GM23338 (cell line): ENCODE measurements at regions not wholly inside any gene's neighbourhood (a gene's known extent, or its start where the extent isn't known, plus 50 kb on each side); places are given as distances from the start of the nearest gene placed in this dataset.

Experiments
- ATAC-seq: fragments of 200-7000 bp; cut with Tn5 transposase; 3 replicates; pipeline ENCODE4 v1.9.1; 2020
- DNase-seq: peaks from one replicate; pipeline ENCODE4 v3.0.0-alpha.2; 2015; ENCODE audit warnings: low spot score
- H2AFZ ChIP-seq: fragments of 200-600 bp; sonication (generic); 2 replicates; pipeline ENCODE4 v1.8.0; 2016; ENCODE audit warnings: antibody characterized with exemption, mild to moderate bottlenecking, moderate library complexity
- H3F3A ChIP-seq: fragments of 200-600 bp; sonication (generic); replicated peaks from 2 replicates; pipeline ENCODE4 v1.8.0; 2017; ENCODE audit warnings: antibody characterized with exemption, mixed run types, low read depth
- H3K27ac ChIP-seq: fragments of 200-600 bp; sonication (generic); 2 replicates; pipeline ENCODE4 v1.6.1; 2016; ENCODE audit warnings: low read depth
- H3K27me3 ChIP-seq: fragments of 200-600 bp; sonication (generic); 2 replicates; pipeline ENCODE4 v1.8.0; 2016; ENCODE audit warnings: mild to moderate bottlenecking, mixed run types, moderate library complexity; ENCODE audit not compliant: insufficient read depth
- H3K36me3 ChIP-seq: fragments of 200-600 bp; sonication (generic); 2 replicates; pipeline ENCODE4 v1.8.0; 2016; ENCODE audit warnings: mild to moderate bottlenecking; ENCODE audit not compliant: insufficient read depth
- H3K4me1 ChIP-seq: fragments of 200-600 bp; sonication (generic); 2 replicates; pipeline ENCODE4 v1.8.0; 2016; ENCODE audit warnings: mild to moderate bottlenecking, moderate library complexity; ENCODE audit not compliant: insufficient read depth
- H3K4me2 ChIP-seq: fragments of 200-600 bp; sonication (generic); 2 replicates; pipeline ENCODE4 v1.7.1; 2017; ENCODE audit warnings: mixed run types
- H3K4me3 ChIP-seq: fragments of 200-600 bp; sonication (generic); 2 replicates; pipeline ENCODE4 v1.6.1; 2016; ENCODE audit warnings: mixed run types
- H3K79me2 ChIP-seq: fragments of 200-600 bp; sonication (generic); replicated peaks from 2 replicates; pipeline ENCODE4 v1.8.0; 2017; ENCODE audit warnings: mild to moderate bottlenecking; ENCODE audit not compliant: insufficient read depth
- H3K9me2 ChIP-seq: fragments of 200-600 bp; sonication (generic); 2 replicates; pipeline ENCODE4 v1.8.0; 2017; ENCODE audit not compliant: insufficient read depth
- H4K20me1 ChIP-seq: fragments of 200-600 bp; sonication (generic); replicated peaks from 2 replicates; pipeline ENCODE4 v1.8.0; 2017; ENCODE audit warnings: mild to moderate bottlenecking; ENCODE audit not compliant: insufficient read depth
- H3K27ac Mint-ChIP-seq: 2 replicates; pipeline ENCODE4 v1.8.0; 2020; ENCODE audit warnings: inconsistent platforms, mild to moderate bottlenecking, moderate library complexity, mixed read lengths
- H3K27me3 Mint-ChIP-seq: 3 replicates; pipeline ENCODE4 v1.8.0; 2022; ENCODE audit warnings: low read depth, mild to moderate bottlenecking, moderate library complexity, mixed read lengths, inconsistent platforms; ENCODE audit not compliant: insufficient read depth, poor library complexity
- H3K36me3 Mint-ChIP-seq: 3 replicates; pipeline ENCODE4 v1.8.0; 2021; ENCODE audit warnings: low read depth, mild to moderate bottlenecking, inconsistent platforms, moderate library complexity, mixed read lengths
- H3K4me1 Mint-ChIP-seq: 3 replicates; pipeline ENCODE4 v1.8.0; 2020; ENCODE audit warnings: mild to moderate bottlenecking, inconsistent platforms, mixed read lengths
- H3K4me3 Mint-ChIP-seq: 3 replicates; pipeline ENCODE4 v1.8.0; 2021; ENCODE audit warnings: moderate library complexity, mild to moderate bottlenecking, inconsistent platforms, mixed read lengths
- H3K9me3 Mint-ChIP-seq: 3 replicates; pipeline ENCODE4 v1.8.0; 2020; ENCODE audit warnings: moderate library complexity, mild to moderate bottlenecking, inconsistent platforms, mixed read lengths
- CREB1 ChIP-seq: fragments of 250-450 bp; sonication (Bioruptor Pico); IDR thresholded peaks from 2 replicates; pipeline ENCODE4 v1.5.0; 2020; ENCODE audit warnings: low read depth, mild to moderate bottlenecking, moderate library complexity
- CTCF ChIP-seq, 2 experiments: fragments of 200-600 bp in 1 of 2; sonication (generic) in 1 of 2; conservative IDR thresholded peaks; 2 replicates each; pipeline versions ENCODE4 v1.5.1 to v1.6.1; 2016 to 2017; ENCODE audit warnings: antibody characterized with exemption in 2 of 2, low read depth in 2 of 2, mild to moderate bottlenecking in 2 of 2, moderate library complexity in 1 of 2
- ETS1 ChIP-seq: IDR thresholded peaks from 2 replicates; pipeline ENCODE4 v1.6.1; 2016; ENCODE audit warnings: antibody characterized with exemption
- EZH2 ChIP-seq: fragments of 200-600 bp; sonication (generic); IDR thresholded peaks from one replicate; pipeline ENCODE4 v1.8.0; 2017; ENCODE audit warnings: antibody characterized with exemption, mild to moderate bottlenecking, low read depth; ENCODE audit not compliant: unreplicated experiment
- EZH2phosphoT487 ChIP-seq: fragments of 200-600 bp; sonication (generic); IDR thresholded peaks from one replicate; pipeline ENCODE4 v1.8.1; 2018; ENCODE audit warnings: antibody characterized with exemption; ENCODE audit not compliant: unreplicated experiment
- JUNB ChIP-seq: IDR thresholded peaks from one replicate; pipeline ENCODE4 v1.6.1; 2016; ENCODE audit warnings: antibody characterized with exemption; ENCODE audit not compliant: unreplicated experiment
- NANOG ChIP-seq: IDR thresholded peaks from 2 replicates; pipeline ENCODE4 v1.6.1; 2016; ENCODE audit warnings: antibody characterized with exemption, borderline replicate concordance
- POLR2AphosphoS5 ChIP-seq: IDR thresholded peaks from 2 replicates; pipeline ENCODE4 v1.6.1; 2016; ENCODE audit warnings: antibody characterized with exemption, low read depth
- REST ChIP-seq: IDR thresholded peaks from one replicate; pipeline ENCODE4 v1.6.1; 2018; ENCODE audit warnings: antibody characterized with exemption; ENCODE audit not compliant: unreplicated experiment
- STAT1 ChIP-seq: IDR thresholded peaks from one replicate; pipeline ENCODE4 v1.6.1; 2016; ENCODE audit warnings: antibody characterized with exemption; ENCODE audit not compliant: unreplicated experiment
- ZNF114 ChIP-seq: fragments of 250-450 bp; sonication (Bioruptor Pico); IDR thresholded peaks from 2 replicates; pipeline ENCODE4 v1.5.0; 2020; ENCODE audit warnings: mild to moderate bottlenecking, moderate library complexity
- ZNF331 ChIP-seq: fragments of 250-450 bp; sonication (Bioruptor Pico); IDR thresholded peaks from 2 replicates; pipeline ENCODE4 v1.5.0; 2020; ENCODE audit warnings: low read depth, mild to moderate bottlenecking, moderate library complexity
- ZNF462 ChIP-seq: fragments of 250-450 bp; sonication (Bioruptor Pico); IDR thresholded peaks from 2 replicates; pipeline ENCODE4 v1.5.0; 2020; ENCODE audit warnings: mild to moderate bottlenecking, moderate library complexity

GRCh38 chr6:140185991-140186390 lies 811.5 kb upstream of the CITED2 start:
- H3K27ac Mint-ChIP-seq = no peak overlapping the region
- Histone ChIP-seq H3K79me2 (no peaks in the 10 kb centered on the region), H3K27me3 (no peaks in the 10 kb centered on the region), H3K4me3 (no peak overlapping the region; the same call in 1 of the 2 replicates), H4K20me1 (no peaks in the 10 kb centered on the region), H3K4me2 (no peak overlapping the region), H3F3A (no peaks in the 10 kb centered on the region; the same call in 1 of the 2 replicates), H3K36me3 (peaks cover 25% of the 10 kb centered on the region; the same call in 1 of the 2 replicates), H3K27ac (no peak overlapping the region; the same call in 1 of the 2 replicates), H3K9me2 (peaks cover 3% of the 10 kb centered on the region; the same call in 1 of the 2 replicates), H3K4me1 (no peaks in the 10 kb centered on the region), H2AFZ (no peak overlapping the region)
- H3K27me3 Mint-ChIP-seq = peaks cover 3% of the 10 kb centered on the region
- peaks cover 67% of the 10 kb centered on the region for H3K36me3 Mint-ChIP-seq
- H3K4me3 Mint-ChIP-seq = no peak overlapping the region
- no peak for DNase-seq
- TF ChIP-seq ZNF331 (no peak), CREB1 (CRISPR knock-in tag) (no peak), ZNF462 (CRISPR knock-in tag) (no peak), POLR2AphosphoS5 (no peak), CTCF (conservative IDR thresholded peaks at IDR 0.05; ENCODE audit: low read depth in 2 of 2) (no peak), ETS1 (no peak), EZH2 (no peak), NANOG (no peak), EZH2phosphoT487 (no peak), ZNF114 (no peak), JUNB (no peak), REST (no peak), STAT1 (no peak)
- ATAC-seq = no peak
- peaks cover 7% of the 10 kb centered on the region; the same call in 1 of the 3 replicates for H3K4me1 Mint-ChIP-seq
- H3K9me3 Mint-ChIP-seq = peaks cover 66% of the 10 kb centered on the region
